Anterior cingulate cortex (tissue), 58 donors: ENCODE measurements at regions not wholly inside any gene's neighbourhood (a gene's known extent, or its start where the extent isn't known, plus 50 kb on each side); places are given as distances from the start of the nearest gene placed in this dataset.

Experiments
- DNase-seq, 58 donors: peaks; one replicate each; lab custom pipeline; 2025; lab: John Stamatoyannopoulos, UW

DNA sequence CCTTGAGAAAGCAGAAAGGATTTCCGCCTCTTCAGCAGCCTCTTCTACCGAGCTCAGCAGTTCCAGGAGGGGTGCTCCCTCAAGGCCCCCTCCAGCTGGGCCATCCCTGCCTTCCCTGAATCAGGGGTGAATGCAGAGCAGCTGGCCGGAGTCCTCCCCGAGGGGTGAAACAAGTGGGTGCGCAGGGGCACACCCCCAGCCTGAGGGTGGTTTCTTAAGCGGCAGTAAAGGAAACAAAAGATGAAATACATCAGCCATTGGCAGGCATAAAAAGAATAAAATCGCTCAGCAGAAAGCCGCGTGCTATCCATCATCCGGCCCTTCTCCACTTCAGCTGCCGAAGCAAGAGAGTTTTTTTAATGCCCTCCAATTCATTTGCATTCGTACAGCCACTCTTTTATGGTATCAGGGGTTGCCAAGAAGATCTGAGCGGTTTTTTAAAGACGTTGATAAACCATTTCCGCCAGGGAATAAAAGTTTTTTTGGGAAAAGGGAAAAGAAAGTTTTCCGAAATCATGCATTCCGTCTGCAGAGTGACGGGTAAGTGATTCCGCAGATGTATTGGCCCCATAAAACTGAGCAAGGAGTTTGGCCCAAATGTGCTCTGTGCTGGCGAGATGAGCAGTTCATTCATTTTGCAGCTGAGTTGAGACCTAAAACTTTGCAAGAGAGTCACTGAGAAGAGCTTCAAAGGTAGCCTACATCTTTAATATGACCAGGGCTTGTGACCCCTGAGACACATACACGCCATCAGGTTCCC is 73.7 kb upstream of the ZC3H12A start:
- DNase-seq, result no peak

DNA sequence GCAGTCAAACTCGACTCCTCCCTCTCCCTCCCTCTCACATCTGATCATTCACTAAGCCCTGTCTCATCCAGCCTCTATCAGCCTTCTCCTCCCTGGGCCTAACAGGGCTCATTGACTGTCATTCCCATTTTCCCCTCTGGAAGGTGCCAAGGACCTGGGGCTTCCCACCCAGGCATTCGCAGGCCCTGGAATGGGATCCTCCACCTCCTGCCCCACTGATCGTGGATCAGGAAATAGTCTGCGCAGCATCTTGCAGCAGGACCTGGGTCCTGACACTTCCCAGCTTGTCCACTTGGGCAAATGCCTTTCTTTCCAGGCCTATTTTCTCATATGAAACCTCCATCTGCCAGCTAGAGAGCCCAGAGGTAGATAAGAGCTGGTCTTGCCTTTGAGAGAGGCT is 71.2 kb upstream of the ZC3H12A start:
- no peak for DNase-seq

DNA sequence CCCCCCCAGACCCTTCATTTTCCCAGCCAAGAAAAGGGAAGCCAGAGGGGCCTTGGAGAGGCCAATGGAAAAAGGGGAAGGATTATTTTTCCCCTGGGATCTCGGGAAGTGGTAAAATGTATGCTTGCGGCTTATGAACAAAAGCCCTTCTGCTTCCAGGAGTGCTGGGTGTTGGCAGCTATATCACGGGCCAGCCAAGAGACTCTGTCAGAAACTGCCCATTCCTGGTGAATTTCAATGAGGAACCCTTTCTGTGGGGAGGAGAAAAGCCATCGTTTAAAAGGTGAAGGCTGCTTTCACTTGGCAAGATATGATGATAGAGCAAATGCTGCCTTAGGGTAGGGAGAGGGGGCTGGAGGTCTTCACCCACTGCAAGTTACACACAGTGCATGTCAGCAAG is 69.7 kb upstream of the ZC3H12A start:
- DNase-seq, result no peak

DNA sequence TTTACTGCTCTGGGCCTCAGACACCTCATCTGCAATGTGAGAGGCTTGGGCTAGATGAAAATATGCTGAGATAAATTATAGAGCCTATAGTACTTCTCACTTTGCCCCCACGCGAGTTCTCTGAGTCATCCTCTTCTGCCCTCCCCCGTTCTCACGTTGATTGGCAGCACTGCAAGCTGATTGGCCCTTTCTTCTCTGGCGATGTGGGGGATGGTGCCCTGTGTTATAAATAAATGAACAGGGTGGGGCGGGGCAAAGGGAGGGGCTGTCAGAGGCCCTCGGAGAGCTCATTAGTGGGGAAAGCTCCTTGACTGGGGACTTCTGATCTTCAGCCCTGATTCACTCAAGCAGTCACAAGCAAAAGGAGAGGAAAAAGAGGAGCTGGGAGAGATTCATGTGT is 64.3 kb upstream of the ZC3H12A start:
- DNase-seq, result peak in 36 of 58 donors; percentile 7 to 74 (median 38)

DNA sequence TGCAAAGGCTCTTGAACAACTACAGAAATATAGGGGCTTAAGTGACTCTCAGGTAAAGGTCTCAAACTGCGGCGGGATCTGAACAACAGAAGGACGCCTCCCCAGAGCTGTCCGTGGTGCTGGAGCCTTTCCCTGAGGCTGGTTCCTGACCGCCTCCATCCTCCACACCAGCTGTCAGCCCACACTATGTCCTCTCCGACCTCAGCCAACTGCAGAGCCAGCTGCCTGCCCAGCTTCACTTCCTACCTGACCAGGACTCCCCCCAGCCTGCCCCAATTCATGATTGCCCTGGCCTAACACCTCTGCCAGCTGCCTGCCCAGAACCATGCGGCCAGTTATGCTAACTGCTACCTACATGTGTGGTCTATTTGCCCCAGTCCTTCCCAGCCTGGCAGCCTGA is 63.6 kb upstream of the ZC3H12A start:
- DNase-seq, result peak in 3 of 58 donors; percentile 6 to 27 (median 8)

DNA sequence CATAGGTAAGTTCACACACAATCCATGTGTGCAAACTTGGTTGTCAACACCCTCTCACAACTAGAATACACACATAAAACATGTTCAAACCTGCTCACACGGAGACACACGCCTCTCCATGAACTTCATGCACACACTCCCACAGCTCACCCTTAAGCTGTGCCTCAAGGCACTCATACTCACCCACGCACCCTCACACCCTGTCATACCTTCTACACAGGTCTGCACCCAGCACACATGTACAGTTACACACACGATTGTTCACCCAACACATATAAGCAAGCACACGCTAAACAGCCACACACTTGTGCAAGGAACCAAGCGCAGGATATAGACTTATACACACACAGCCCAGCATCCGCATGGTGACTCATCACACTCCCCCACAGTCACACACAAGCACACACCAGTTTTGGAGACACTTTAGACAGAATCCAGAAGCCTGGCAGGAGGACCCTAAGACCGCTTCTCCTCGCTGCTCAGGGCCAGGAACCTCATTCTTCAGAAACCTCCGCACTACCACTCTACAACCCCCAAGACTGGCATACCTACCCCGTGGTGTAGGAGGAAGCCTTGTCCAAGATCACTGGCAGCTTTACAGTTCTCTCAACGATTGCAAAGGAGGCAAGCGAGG is 58.7 kb upstream of the ZC3H12A start:
- peak in 10 of 58 donors; percentile 17 to 62 (median 33) for DNase-seq

DNA sequence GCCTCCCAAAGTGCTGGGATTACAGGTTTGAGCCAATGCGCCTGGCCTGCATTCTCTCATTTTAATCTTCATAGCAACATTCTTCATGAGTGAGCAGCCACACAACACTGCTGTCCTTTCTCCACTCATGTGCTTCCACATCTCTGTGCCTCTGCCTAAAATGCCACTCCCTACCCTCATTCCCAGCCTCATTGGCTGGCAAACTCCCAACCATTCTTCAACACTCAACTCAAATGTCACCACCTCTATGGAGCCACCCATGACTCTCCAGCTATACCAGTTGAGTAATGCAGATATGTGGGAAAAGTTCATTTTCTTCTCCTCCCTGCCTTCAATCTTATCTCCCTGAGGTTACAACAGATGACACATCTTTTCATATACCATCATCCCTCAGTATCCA is 53.9 kb upstream of the ZC3H12A start:
- no peak for DNase-seq

DNA sequence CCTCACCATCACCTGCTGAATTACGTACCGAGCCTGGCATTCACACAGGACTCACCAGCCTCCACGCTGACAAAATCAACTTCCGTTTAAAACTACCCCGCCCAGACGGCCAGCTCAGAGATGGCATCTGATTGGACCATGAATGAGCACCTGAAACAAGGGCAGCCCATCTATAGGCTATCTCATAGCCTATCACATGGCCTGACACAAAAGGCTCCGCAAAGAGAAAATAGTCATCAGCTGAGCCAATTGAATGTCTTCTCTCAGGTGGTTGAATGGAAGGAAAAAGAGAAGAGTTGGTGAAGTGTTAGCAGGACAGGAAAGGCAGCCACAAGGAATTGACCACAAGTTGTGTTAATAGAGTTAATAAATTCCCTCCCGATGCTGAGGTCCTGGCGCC is 50.6 kb upstream of the ZC3H12A start:
- no peak for DNase-seq

DNA sequence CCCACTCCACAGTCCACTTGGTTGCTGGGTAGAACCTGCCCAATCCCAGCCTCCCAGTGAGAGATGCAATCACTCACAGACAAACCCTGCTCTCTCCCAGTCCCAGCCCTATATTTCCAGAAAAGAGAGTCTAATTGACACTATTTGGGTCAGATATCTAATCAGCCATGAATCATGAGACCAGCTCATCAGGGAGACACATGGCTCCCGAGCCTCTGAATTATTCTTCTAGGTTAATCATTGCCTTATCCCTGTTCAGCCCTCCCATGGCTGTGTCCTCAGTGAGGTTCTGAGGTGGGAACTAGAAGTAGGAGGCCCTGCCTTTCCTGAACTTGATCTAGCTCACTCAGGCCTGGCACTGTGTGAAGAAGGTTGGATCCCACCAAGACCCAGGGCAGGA is 49.9 kb upstream of the ZC3H12A start:
- no peak for DNase-seq
